HCT116 (cell line): ENCODE measurements at regions not wholly inside any gene's neighbourhood (a gene's known extent, or its start where the extent isn't known, plus 50 kb on each side); places are given as distances from the start of the nearest gene placed in this dataset.

Source experiments
- ATAC-seq: fragments of 200-7000 bp; cut with Tn5 transposase; 2 replicates; pipeline ENCODE4 v1.9.1; 2020; ENCODE audit warnings: mild to moderate bottlenecking, moderate library complexity
- BruUV-seq: library from RNA; stranded (reverse); fragments of 400-500 nt; replicated peaks from 2 replicates; lab custom pipeline; 2021; lab: Mats Ljungman, UMichigan
- CTCF ChIA-PET: fragments of 300-600 bp; sonication (Branson Sonifier 250); formaldehyde crosslinking; loops from one replicate; lab custom pipeline; 2021; ENCODE audit warnings: antibody characterized with exemption; lab: Charles Lee
- POLR2A ChIA-PET: fragments of 300-600, 350-600 bp; sonication (Branson Sonifier 250); formaldehyde crosslinking; loops from one replicate; lab custom pipeline; 2021; ENCODE audit warnings: antibody characterized with exemption; lab: Charles Lee
- RAD21 ChIA-PET, 2 experiments: fragments of 300-600 bp; sonication (Branson Sonifier 250); formaldehyde crosslinking; loops; one replicate each; lab custom pipeline; 2023; ENCODE audit warnings: low total read pairs in 2 of 2; ENCODE audit not compliant: uncharacterized antibody in 2 of 2, unreplicated experiment in 2 of 2, low non-redundant PET in 1 of 2; lab: Charles Lee
- DNase-seq: peaks from one replicate; pipeline ENCODE4 v3.0.0-alpha.2; 2010; ENCODE audit warnings: low read depth, low spot score
- H2AFZ ChIP-seq: fragments of 200-600 bp; shearing (Covaris generic), sonication (generic); 2 replicates; pipeline ENCODE4 v1.6.1; 2017; ENCODE audit warnings: low read depth, mixed run types, mixed read lengths, antibody characterized with exemption, low read length; ENCODE audit not compliant: poor library complexity, severe bottlenecking
- H3K27ac ChIP-seq: 2 replicates; pipeline ENCODE4 v1.5.1; 2012; ENCODE audit warnings: low read depth, low read length
- H3K27me3 ChIP-seq: fragments of 200-600 bp; sonication (generic); 2 replicates; pipeline ENCODE4 v1.6.1; 2016; ENCODE audit warnings: mixed run types, low read length, mixed read lengths; ENCODE audit not compliant: insufficient read depth
- H3K36me3 ChIP-seq, 2 experiments: fragments of 200-500 bp in 1 of 2; fragments of 200-600 bp in 1 of 2; sonication (Bioruptor generic) in 1 of 2; sonication (generic) in 1 of 2; 2 replicates each; pipeline versions ENCODE4 v1.5.1 to v1.6.1; 2014 to 2016; ENCODE audit warnings: low read length in 2 of 2, inconsistent platforms in 1 of 2, mixed read lengths in 1 of 2, mixed run types in 1 of 2; ENCODE audit not compliant: insufficient read depth in 2 of 2, control insufficient read depth in 1 of 2
- H3K4me1 ChIP-seq, 2 experiments: fragments of 200-600 bp in 1 of 2; sonication (generic) in 1 of 2; 2 replicates each; pipeline versions ENCODE4 v1.5.1 to v1.6.1; 2012 to 2017; ENCODE audit warnings: low read length in 2 of 2, inconsistent platforms in 1 of 2, mild to moderate bottlenecking in 1 of 2, mixed read lengths in 1 of 2, mixed run types in 1 of 2, moderate library complexity in 1 of 2; ENCODE audit not compliant: insufficient read depth in 2 of 2, control insufficient read depth in 1 of 2
- H3K4me2 ChIP-seq: fragments of 200-600 bp; sonication (generic); 2 replicates; pipeline ENCODE4 v1.6.1; 2017; ENCODE audit warnings: mixed run types, low read length, mixed read lengths
- H3K4me3 ChIP-seq, 2 experiments: fragments of 200-600 bp in 1 of 2; sonication (generic) in 1 of 2; replicated peaks in 1 of 2; 2 replicates each; pipeline ENCODE4 v1.5.1; 2011 to 2016; ENCODE audit warnings: low read length in 2 of 2, control low read depth in 1 of 2, low read depth in 1 of 2, mild to moderate bottlenecking in 1 of 2, mixed read lengths in 1 of 2, mixed run types in 1 of 2
- H3K79me2 ChIP-seq: fragments of 200-600 bp; sonication (generic); 2 replicates; pipeline ENCODE4 v1.6.1; 2017; ENCODE audit warnings: mild to moderate bottlenecking, mixed run types, low read length, moderate library complexity, mixed read lengths; ENCODE audit not compliant: insufficient read depth
- H3K9ac ChIP-seq: fragments of 200-600 bp; sonication (generic); 2 replicates; pipeline ENCODE4 v1.6.1; 2016; ENCODE audit warnings: low read length, mixed read lengths
- H3K9me2 ChIP-seq: fragments of 200-600 bp; sonication (generic), shearing (Covaris generic); 2 replicates; pipeline ENCODE4 v1.6.1; 2017; ENCODE audit warnings: mixed run types, mild to moderate bottlenecking, moderate library complexity; ENCODE audit not compliant: insufficient read depth
- H3K9me3 ChIP-seq, 2 experiments: fragments of 200-500 bp in 1 of 2; fragments of 200-600 bp in 1 of 2; sonication (Bioruptor generic) in 1 of 2; sonication (generic) in 1 of 2; 2 replicates each; pipeline ENCODE4 v1.6.1; 2014 to 2017; ENCODE audit warnings: low read length in 2 of 2, mixed read lengths in 2 of 2, inconsistent platforms in 1 of 2, low read depth in 1 of 2, mild to moderate bottlenecking in 1 of 2, mixed run types in 1 of 2, moderate library complexity in 1 of 2; ENCODE audit not compliant: control insufficient read depth in 1 of 2, insufficient read depth in 1 of 2
- H4K20me1 ChIP-seq: fragments of 200-600 bp; sonication (generic), shearing (Covaris generic); 2 replicates; pipeline ENCODE4 v1.6.1; 2017; ENCODE audit warnings: mixed run types, mild to moderate bottlenecking, moderate library complexity; ENCODE audit not compliant: insufficient read depth
- EGR1 ChIP-seq: IDR thresholded peaks from 2 replicates; pipeline ENCODE4 v1.6.1; 2012; ENCODE audit warnings: low read depth
- ELF1 ChIP-seq: IDR thresholded peaks from 2 replicates; pipeline ENCODE4 v1.6.1; 2012; ENCODE audit warnings: low read depth, borderline replicate concordance
- FOSL1 ChIP-seq: IDR thresholded peaks from 2 replicates; pipeline ENCODE4 v1.6.1; 2012; ENCODE audit warnings: low read depth
- JUND ChIP-seq: IDR thresholded peaks from 2 replicates; pipeline ENCODE4 v1.6.1; 2012
- POLR2A ChIP-seq: IDR thresholded peaks from 2 replicates; pipeline ENCODE4 v1.7.0; 2011; ENCODE audit warnings: borderline replicate concordance; ENCODE audit not compliant: insufficient read depth, insufficient read length; ENCODE audit errors: extremely low read depth
- SP1 ChIP-seq: IDR thresholded peaks from 2 replicates; pipeline ENCODE4 v1.6.1; 2012; ENCODE audit warnings: low read depth
- TCF7L2 ChIP-seq: IDR thresholded peaks from 2 replicates; pipeline ENCODE4 v1.7.0; 2011; ENCODE audit warnings: borderline replicate concordance, inconsistent platforms; ENCODE audit not compliant: insufficient read depth, insufficient read length; ENCODE audit errors: extremely low read depth
- ZFX ChIP-seq: fragments of 450-650 bp; IDR thresholded peaks from 2 replicates; pipeline ENCODE4 v1.6.1; 2017
- ZNF274 ChIP-seq: fragments of 200-500 bp; sonication (Bioruptor generic); IDR thresholded peaks from 2 replicates; pipeline ENCODE4 v1.6.1; 2014; ENCODE audit warnings: mild to moderate bottlenecking, low read depth, low read length, inconsistent platforms
- intact Hi-C: fragments of 100-400 bp; cut with micrococcal nuclease; formaldehyde crosslinking; loops from 2 replicates; pipeline ENCODE4 v1.10.0; 2022
- TF ChIP-seq, protein P1 (sequence below): IDR thresholded peaks from 2 replicates; pipeline ENCODE4 v1.6.1; 2012

DNA sequence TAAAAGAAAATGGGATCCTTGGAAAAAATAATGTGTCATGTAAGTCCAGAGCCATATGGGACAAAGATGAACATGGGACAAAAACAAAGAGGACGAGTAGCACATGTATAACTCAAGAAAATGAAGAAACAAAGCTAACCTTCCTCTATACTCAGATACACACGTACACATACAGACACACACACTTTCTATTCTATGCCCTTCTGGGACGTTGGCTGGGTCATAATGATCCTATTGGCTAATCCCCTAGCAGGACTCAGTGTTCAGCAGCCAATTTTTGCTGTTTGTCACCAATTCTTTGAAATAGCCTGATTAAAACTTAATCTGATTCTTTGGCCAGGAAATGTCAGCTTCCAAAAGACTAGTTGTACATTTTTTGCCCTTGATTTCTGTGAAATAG is 189.4 kb upstream of the FOXG1 start:
- H3K9me2 ChIP-seq, result no peaks in the 10 kb centered on the region
- no peaks in the 10 kb centered on the region for H3K79me2 ChIP-seq
- ATAC-seq (no peak), DNase-seq (no peak)
- ChIA-PET CTCF (no interaction called here), RAD21 (no interaction called here), POLR2A (no interaction called here)
- H3K4me1 ChIP-seq, result no peaks in the 10 kb centered on the region
- H3K4me3 ChIP-seq, result no peak overlapping the region
- H3K9me3 ChIP-seq, result peaks cover 0 to 11% of the 10 kb centered on the region in 2 experiments; a peak in 2 of 4 replicates
- no peak overlapping the region for H3K9ac ChIP-seq
- no peaks in the 10 kb centered on the region for H3K27me3 ChIP-seq
- H3K4me2 ChIP-seq, result no peak overlapping the region
- intact Hi-C loops, result no loop called here
- H4K20me1 ChIP-seq, result no peaks in the 10 kb centered on the region
- H2AFZ ChIP-seq, result no peak overlapping the region
- no TSS peak for BruUV-seq
- no peaks in the 10 kb centered on the region for H3K36me3 ChIP-seq
- TF ChIP-seq FOSL1 (no peak), EGR1 (no peak)
- TF ChIP-seq, all 23 proteins: peak for 0
- no peak overlapping the region for H3K27ac ChIP-seq

DNA sequence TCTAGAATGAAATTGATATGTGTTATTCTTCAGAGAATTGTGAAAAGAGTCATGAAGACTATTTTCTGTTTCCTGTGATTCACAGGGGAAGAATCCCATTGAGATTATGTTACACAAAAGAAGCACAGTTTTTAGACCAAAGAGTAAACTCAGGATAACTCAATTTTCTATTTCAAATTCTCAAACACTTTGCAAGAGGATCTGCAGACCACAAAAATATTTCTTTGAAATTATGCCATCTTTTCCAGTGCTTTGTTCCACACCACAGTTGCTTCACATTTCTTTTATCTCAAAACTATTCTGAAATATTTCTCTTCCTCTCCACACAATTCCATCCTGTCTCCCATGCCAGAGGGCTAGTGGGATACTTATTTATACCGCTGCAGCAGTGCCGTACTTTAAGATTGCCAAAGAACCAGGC is 188.9 kb upstream of the FOXG1 start:
- intact Hi-C loops, result no loop called here
- Histone ChIP-seq H3K27me3 (no peaks in the 10 kb centered on the region), H3K9ac (no peak overlapping the region), H3K4me1 (no peaks in the 10 kb centered on the region), H4K20me1 (no peaks in the 10 kb centered on the region), H3K9me2 (no peaks in the 10 kb centered on the region), H3K4me3 (no peak overlapping the region), H3K4me2 (no peak overlapping the region), H3K9me3 (peaks cover 0 to 11% of the 10 kb centered on the region in 2 experiments; a peak in 2 of 4 replicates), H3K36me3 (no peaks in the 10 kb centered on the region), H3K79me2 (no peaks in the 10 kb centered on the region), H2AFZ (no peak overlapping the region), H3K27ac (no peak overlapping the region)
- POLR2A ChIA-PET, result no interaction called here
- DNase-seq (no peak), ATAC-seq (no peak)
- BruUV-seq, result no TSS peak
- RAD21 ChIA-PET, result no interaction called here
- no peak for TF ChIP-seq POLR2A
- no peak for TF ChIP-seq ELF1
- no peak for TF ChIP-seq SP1
- TF ChIP-seq ZNF274, result no peak
- no peak for TF ChIP-seq JUND
- no peak for TF ChIP-seq TCF7L2
- TF ChIP-seq ZFX, result no peak
- no peak for TF ChIP-seq FOSL1
- TF ChIP-seq, protein P1, sequence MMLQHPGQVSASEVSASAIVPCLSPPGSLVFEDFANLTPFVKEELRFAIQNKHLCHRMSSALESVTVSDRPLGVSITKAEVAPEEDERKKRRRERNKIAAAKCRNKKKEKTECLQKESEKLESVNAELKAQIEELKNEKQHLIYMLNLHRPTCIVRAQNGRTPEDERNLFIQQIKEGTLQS, result no peak
- CTCF ChIA-PET, result no interaction called here
